WERI-Rb-1 (cell line): ENCODE measurements at regions not wholly inside any gene's neighbourhood (a gene's known extent, or its start where the extent isn't known, plus 50 kb on each side); places are given as distances from the start of the nearest gene placed in this dataset.

ENCODE experiments used
- DNase-seq: peaks from one replicate; pipeline ENCODE4 v3.0.0-alpha.2; 2020
- H3K27ac ChIP-seq: fragments of 250-450 bp; sonication (Bioruptor Pico); 2 replicates; pipeline ENCODE4 v1.5.1; 2020; ENCODE audit warnings: mild to moderate bottlenecking, moderate library complexity
- H3K27me3 ChIP-seq: fragments of 250-450 bp; sonication (Bioruptor Pico); 2 replicates; pipeline ENCODE4 v1.5.1; 2021; ENCODE audit warnings: mild to moderate bottlenecking, low read depth, moderate library complexity; ENCODE audit not compliant: insufficient read depth, severe bottlenecking
- H3K36me3 ChIP-seq: fragments of 250-450 bp; sonication (Bioruptor Pico); 2 replicates; pipeline ENCODE4 v1.5.1; 2020; ENCODE audit warnings: mild to moderate bottlenecking, moderate library complexity
- H3K4me3 ChIP-seq: 2 replicates; pipeline ENCODE4 v1.5.1; 2011; ENCODE audit warnings: low read depth, mild to moderate bottlenecking, control low read depth, low read length
- H3K9me3 ChIP-seq: fragments of 250-450 bp; sonication (Bioruptor Pico); 2 replicates; pipeline ENCODE4 v1.5.1; 2021; ENCODE audit warnings: mild to moderate bottlenecking, moderate library complexity; ENCODE audit not compliant: severe bottlenecking
- CTCF ChIP-seq: IDR thresholded peaks from 2 replicates; pipeline ENCODE4 v1.5.1; 2011; ENCODE audit warnings: low read depth, mild to moderate bottlenecking, control low read depth, inconsistent platforms, low read length

DNA sequence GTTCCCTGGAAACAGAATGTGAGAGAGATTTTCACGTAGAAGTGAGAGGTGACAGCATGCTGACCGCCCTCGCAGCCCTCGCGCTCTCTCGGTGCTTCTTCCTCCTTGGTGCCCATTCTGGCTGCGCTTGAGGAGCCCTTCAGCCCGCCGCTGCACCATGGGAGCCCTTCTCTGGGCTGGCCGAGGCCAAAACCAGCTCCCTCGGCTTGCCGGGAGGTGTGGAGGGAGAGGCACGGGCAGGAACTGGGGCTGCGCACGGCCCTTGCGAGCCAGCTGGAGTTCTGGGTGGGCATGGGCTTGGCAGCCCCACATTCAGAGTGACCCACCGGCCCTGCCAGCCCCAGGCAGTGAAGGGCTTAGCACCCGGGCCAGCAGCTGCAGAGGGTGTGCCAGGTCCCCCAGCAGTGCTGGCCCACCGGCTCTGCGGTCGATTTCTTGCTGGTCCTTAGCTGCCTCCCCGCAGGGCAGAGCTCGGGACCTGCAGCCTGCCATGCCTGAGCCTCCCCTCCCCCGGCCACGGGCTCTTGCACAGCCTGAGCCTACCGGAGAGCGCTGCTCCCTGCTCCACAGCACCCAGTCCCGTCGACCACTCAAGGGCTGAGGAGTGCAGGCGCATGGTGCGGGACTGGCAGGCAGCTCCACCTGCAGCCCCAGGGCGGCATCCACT, 888.7 kb upstream of the ZWINT start:
- Histone ChIP-seq H3K36me3 (no peaks in the 10 kb centered on the region), H3K4me3 (no peak overlapping the region), H3K9me3 (no peaks in the 10 kb centered on the region), H3K27ac (no peak overlapping the region), H3K27me3 (no peaks in the 10 kb centered on the region)
- no peak for DNase-seq
- no peak for TF ChIP-seq CTCF

- no peak for TF ChIP-seq CTCF
- Histone ChIP-seq H3K36me3 (no peaks in the 10 kb centered on the region), H3K27me3 (no peaks in the 10 kb centered on the region), H3K27ac (no peak overlapping the region), H3K4me3 (no peak overlapping the region), H3K9me3 (no peaks in the 10 kb centered on the region)
- no peak for DNase-seq
These were observed 886.2 kb upstream of the ZWINT start for GRCh38 chr10:57247271-57247670.

GRCh38 chr10:57225920-57226319, 864.9 kb upstream of the ZWINT start:
- Histone ChIP-seq H3K36me3 (no peaks in the 10 kb centered on the region), H3K4me3 (no peak overlapping the region), H3K27ac (no peak overlapping the region), H3K27me3 (no peaks in the 10 kb centered on the region), H3K9me3 (peaks cover 3% of the 10 kb centered on the region)
- no peak for TF ChIP-seq CTCF
- DNase-seq: no peak

GRCh38 chr10:57224811-57225210, 863.8 kb upstream of the ZWINT start:
- H3K36me3 ChIP-seq: no peaks in the 10 kb centered on the region
- no peak for TF ChIP-seq CTCF
- no peaks in the 10 kb centered on the region for H3K9me3 ChIP-seq
- no peak overlapping the region for H3K4me3 ChIP-seq
- H3K27ac ChIP-seq: no peak overlapping the region
- no peaks in the 10 kb centered on the region for H3K27me3 ChIP-seq
- DNase-seq: no peak

GRCh38 chr10:57222603-57223002, 861.5 kb upstream of the ZWINT start:
- no peak for DNase-seq
- Histone ChIP-seq H3K27me3 (no peaks in the 10 kb centered on the region), H3K27ac (no peak overlapping the region), H3K36me3 (no peaks in the 10 kb centered on the region), H3K4me3 (no peak overlapping the region), H3K9me3 (no peaks in the 10 kb centered on the region)
- no peak for TF ChIP-seq CTCF

DNA sequence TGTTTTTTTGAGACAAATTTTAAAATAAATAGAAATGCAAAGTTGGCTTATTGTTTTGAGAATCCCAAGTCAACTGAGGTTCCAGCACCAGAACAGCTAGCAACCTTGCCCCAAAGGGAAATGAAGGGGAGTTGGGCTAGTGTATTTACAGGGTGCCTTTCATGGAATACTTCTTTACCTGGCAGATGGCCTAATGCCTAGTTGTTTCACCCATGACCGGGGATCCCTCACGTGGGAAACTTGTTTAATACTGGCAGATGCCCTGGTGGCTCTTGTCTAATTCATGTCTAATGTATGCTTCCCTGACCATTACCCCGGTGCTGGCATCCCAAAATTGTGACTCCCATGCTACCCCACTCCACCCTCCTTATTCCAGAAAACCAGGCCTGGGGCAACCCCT, 861.1 kb upstream of the ZWINT start:
- Histone ChIP-seq H3K27me3 (no peaks in the 10 kb centered on the region), H3K27ac (no peak overlapping the region), H3K4me3 (no peak overlapping the region), H3K36me3 (no peaks in the 10 kb centered on the region), H3K9me3 (no peaks in the 10 kb centered on the region)
- DNase-seq: no peak
- TF ChIP-seq CTCF: no peak
